PC-3 (cell line): ENCODE measurements at regions not wholly inside any gene's neighbourhood (a gene's known extent, or its start where the extent isn't known, plus 50 kb on each side); places are given as distances from the start of the nearest gene placed in this dataset.

Source experiments
- CTCF ChIP-seq: fragments of 300-600 bp; sonication (generic); conservative IDR thresholded peaks from 2 replicates; pipeline ENCODE4 v1.5.1; 2017; ENCODE audit warnings: antibody characterized with exemption, low read depth, mild to moderate bottlenecking, low read length
- EZH2 ChIP-seq: fragments of 300-600 bp; sonication (generic); IDR thresholded peaks from one replicate; pipeline ENCODE4 v1.6.1; 2017; ENCODE audit warnings: antibody characterized with exemption, mild to moderate bottlenecking, low read length; ENCODE audit not compliant: unreplicated experiment
- EZH2phosphoT487 ChIP-seq: fragments of 300-600 bp; sonication (generic); IDR thresholded peaks from 2 replicates; pipeline ENCODE4 v1.6.1; 2018; ENCODE audit warnings: mild to moderate bottlenecking, antibody characterized with exemption, low read length, borderline replicate concordance

GRCh38 chr4:179919587-179919986, 2323.6 kb upstream of the TENM3 start:
- TF ChIP-seq EZH2phosphoT487 (no peak), CTCF (no peak), EZH2 (no peak)
